ENCODE measurements at regions not wholly inside any gene's neighbourhood (a gene's known extent, or its start where the extent isn't known, plus 50 kb on each side); places are given as distances from the start of the nearest gene placed in this dataset.

GRCh38 chr6:126429866-126430265 is 90.0 kb downstream of the CENPW start:
- TF ChIP-seq CTCF (IDR thresholded peaks at IDR 0.05) (no peak), POLR2A (IDR thresholded peaks at IDR 0.05) (no peak)
